ENCODE measurements at regions not wholly inside any gene's neighbourhood (a gene's known extent, or its start where the extent isn't known, plus 50 kb on each side); places are given as distances from the start of the nearest gene placed in this dataset.

- no peak for TF ChIP-seq ZNF274 (IDR thresholded peaks at IDR 0.05; ENCODE audit: low read depth, low read length)
- TF ChIP-seq YY1 (IDR thresholded peaks at IDR 0.05; ENCODE audit: insufficient read depth, insufficient read length): no peak
- no peak for TF ChIP-seq SUZ12 (IDR thresholded peaks at IDR 0.05; ENCODE audit: extremely low read depth, insufficient read depth, insufficient read length)
Measured at GRCh38 chr19:27654266-27654990, 1558.5 kb downstream of the UQCRFS1 start.

Data from NT2/D1 (cell line).